Retina (tissue), 1 donor: ENCODE measurements at regions not wholly inside any gene's neighbourhood (a gene's known extent, or its start where the extent isn't known, plus 50 kb on each side); places are given as distances from the start of the nearest gene placed in this dataset.
"Not testable (repeated sequence)": the region's sequence is repeated elsewhere in the genome, so short reads cannot be mapped to it uniquely, and the experiment has no call there.

Experiments used
- DNase-seq: peaks from one replicate; pipeline ENCODE4 v3.0.0-alpha.2; 2016

GRCh38 chr4:79266136-79266535, 59.7 kb downstream of the NAA11 start:
- peak; percentile 51 for DNase-seq

- no peak for DNase-seq
Observed at GRCh38 chr4:79259242-79259641, 66.6 kb downstream of the NAA11 start.

GRCh38 chr4:79258614-79259176, 67.2 kb downstream of the NAA11 start:
- DNase-seq, result no peak

- no peak for DNase-seq
Observed at GRCh38 chr4:79257953-79258613, 67.8 kb downstream of the NAA11 start.

GRCh38 chr4:79255793-79256192, 70.1 kb downstream of the NAA11 start:
- DNase-seq, result no peak

- no peak for DNase-seq
Observed at GRCh38 chr4:79253924-79254323, 71.9 kb downstream of the NAA11 start.

- DNase-seq, result no peak
Observed at GRCh38 chr4:79253168-79253567, 72.7 kb downstream of the NAA11 start.

- DNase-seq, result no peak
Observed at GRCh38 chr4:79250887-79251286, 75.0 kb downstream of the NAA11 start.

GRCh38 chr4:79249881-79250503, 75.9 kb downstream of the NAA11 start:
- no peak for DNase-seq

- DNase-seq, result no peak
Observed at GRCh38 chr4:79248610-79249009, 77.3 kb downstream of the NAA11 start.

GRCh38 chr4:79247695-79248394, 78.0 kb downstream of the NAA11 start:
- DNase-seq, result no peak

- not testable (repeated sequence) for DNase-seq
Observed at GRCh38 chr4:79245200-79245940, 80.5 kb downstream of the NAA11 start.

GRCh38 chr4:79241846-79242245, 84.0 kb downstream of the NAA11 start:
- DNase-seq, result no peak

GRCh38 chr4:79237851-79238250, 88.0 kb downstream of the NAA11 start:
- no peak for DNase-seq

GRCh38 chr4:79236785-79237184, 89.1 kb downstream of the NAA11 start:
- DNase-seq, result no peak

- DNase-seq, result no peak
Observed at GRCh38 chr4:79235095-79235494, 90.8 kb downstream of the NAA11 start.

- no peak for DNase-seq
Observed at GRCh38 chr4:79233820-79234219, 92.0 kb downstream of the NAA11 start.

GRCh38 chr4:79232540-79232939, 93.3 kb downstream of the NAA11 start:
- DNase-seq, result no peak

- no peak for DNase-seq
Observed at GRCh38 chr4:79227860-79228259, 98.0 kb downstream of the NAA11 start.

GRCh38 chr4:79225360-79225759, 100.5 kb downstream of the NAA11 start:
- no peak for DNase-seq

GRCh38 chr4:79224777-79225104, 101.1 kb downstream of the NAA11 start:
- DNase-seq, result no peak

GRCh38 chr4:79223993-79224776, 101.7 kb downstream of the NAA11 start:
- DNase-seq, result no peak

GRCh38 chr4:79217025-79217424, 108.8 kb downstream of the NAA11 start:
- no peak for DNase-seq
